Adrenal gland (tissue), 9 donors: ENCODE measurements at regions not wholly inside any gene's neighbourhood (a gene's known extent, or its start where the extent isn't known, plus 50 kb on each side); places are given as distances from the start of the nearest gene placed in this dataset.

Source experiments
- DNase-seq, 7 donors: peaks; one replicate each; pipeline ENCODE4 v3.0.0-alpha.2; 2019 to 2020
- H3K27ac ChIP-seq, 5 donors: fragments of 200-600 bp; sonication (generic) in 4 of 5; 1 replicate in 3 of 5; 2 replicates in 2 of 5; pipeline versions ENCODE4 v1.5.1 to v1.8.0; 2016 to 2020; ENCODE audit warnings: mild to moderate bottlenecking in 1 of 5
- H3K27me3 ChIP-seq: fragments of 200-600 bp; 2 replicates; pipeline ENCODE4 v1.8.0; 2021
- H3K36me3 ChIP-seq, 2 donors: fragments of 200-600 bp; replicated peaks in 1 of 2; 1 replicate in 1 of 2; 2 replicates in 1 of 2; pipeline versions ENCODE4 v1.5.1 to v1.8.0; 2018 to 2022
- H3K4me1 ChIP-seq, 2 donors: fragments of 200-600 bp; replicated peaks in 1 of 2; 1 replicate in 1 of 2; 2 replicates in 1 of 2; pipeline versions ENCODE4 v1.5.1 to v1.8.0; 2018 to 2021
- H3K4me3 ChIP-seq, 4 donors: fragments of 200-600 bp; sonication (generic) in 3 of 4; one replicate each; pipeline ENCODE4 v1.5.1; 2016 to 2018
- H3K9me3 ChIP-seq, 3 donors: fragments of 200-600 bp; sonication (generic) in 1 of 3; replicated peaks in 1 of 3; 1 replicate in 2 of 3; 2 replicates in 1 of 3; pipeline versions ENCODE4 v1.5.1 to v1.8.0; 2016 to 2021
- POLR2A ChIP-seq, 2 donors: fragments of 450-650 bp; IDR thresholded peaks; one replicate each; pipeline ENCODE4 v1.6.1; 2017; ENCODE audit warnings: antibody characterized with exemption in 2 of 2, mild to moderate bottlenecking in 2 of 2, moderate library complexity in 1 of 2
- WGBS, 4 donors: extraction: QIAGEN DNeasy Blood & Tissue Kit in 2 of 4; methylation state at CpG; one replicate each; pipeline versions ENCODE4 v1.1.5 to v1.1.7; 2013 to 2017; 5-methylcytosine and 5-hydroxymethylcytosine counted together
- intact Hi-C, 2 donors: fragments of 100-400 bp; cut with DNase I; formaldehyde crosslinking; loops; one replicate each; pipeline versions ENCODE4 v1.14.1 to v1.15.0; 2022 to 2023
- TF ChIP-seq, protein P1 (sequence below), 6 experiments: fragments of 450-650 bp in 4 of 6; fragments of 200-600 bp in 2 of 6; sonication (generic) in 1 of 6; IDR thresholded peaks; 1 replicate in 5 of 6; 2 replicates in 1 of 6; pipeline versions ENCODE4 v1.5.1 to v1.8.0; 2016 to 2021; ENCODE audit warnings: antibody characterized with exemption in 6 of 6, mild to moderate bottlenecking in 2 of 6, moderate library complexity in 1 of 6
- donor health status: healthy with polysubstance abuse.
- donor health status: Bipolar disorder and iron deficiency.
- donor health status: DM: yes; HTN: yes; CAD: no.
- donor health status: DM: no; HTN: no; CAD: no.
- donor health status: DM: no; HTN: no; CAD: no.

DNA sequence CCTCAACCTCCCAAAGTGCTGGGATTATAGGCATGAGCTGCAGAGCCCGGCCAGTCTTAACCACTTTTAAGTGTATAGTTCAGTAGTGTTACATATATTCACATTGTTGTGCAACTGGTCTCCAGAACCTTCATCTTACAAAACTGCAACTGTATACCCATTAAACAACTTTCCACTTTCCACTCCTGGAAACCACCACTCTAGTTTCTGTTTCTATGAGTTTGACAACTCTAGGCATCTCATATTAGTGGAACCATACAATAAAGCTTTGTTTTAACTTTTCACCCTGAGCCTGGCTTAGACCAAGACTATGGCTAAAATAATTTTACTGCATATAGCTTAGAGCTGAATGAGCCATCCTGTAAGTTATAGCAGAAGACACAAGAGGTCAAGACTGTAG lies 108.0 kb upstream of the GOT2 start:
- no peak for DNase-seq
- TF ChIP-seq, protein P1, sequence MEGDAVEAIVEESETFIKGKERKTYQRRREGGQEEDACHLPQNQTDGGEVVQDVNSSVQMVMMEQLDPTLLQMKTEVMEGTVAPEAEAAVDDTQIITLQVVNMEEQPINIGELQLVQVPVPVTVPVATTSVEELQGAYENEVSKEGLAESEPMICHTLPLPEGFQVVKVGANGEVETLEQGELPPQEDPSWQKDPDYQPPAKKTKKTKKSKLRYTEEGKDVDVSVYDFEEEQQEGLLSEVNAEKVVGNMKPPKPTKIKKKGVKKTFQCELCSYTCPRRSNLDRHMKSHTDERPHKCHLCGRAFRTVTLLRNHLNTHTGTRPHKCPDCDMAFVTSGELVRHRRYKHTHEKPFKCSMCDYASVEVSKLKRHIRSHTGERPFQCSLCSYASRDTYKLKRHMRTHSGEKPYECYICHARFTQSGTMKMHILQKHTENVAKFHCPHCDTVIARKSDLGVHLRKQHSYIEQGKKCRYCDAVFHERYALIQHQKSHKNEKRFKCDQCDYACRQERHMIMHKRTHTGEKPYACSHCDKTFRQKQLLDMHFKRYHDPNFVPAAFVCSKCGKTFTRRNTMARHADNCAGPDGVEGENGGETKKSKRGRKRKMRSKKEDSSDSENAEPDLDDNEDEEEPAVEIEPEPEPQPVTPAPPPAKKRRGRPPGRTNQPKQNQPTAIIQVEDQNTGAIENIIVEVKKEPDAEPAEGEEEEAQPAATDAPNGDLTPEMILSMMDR (IDR thresholded peaks at IDR 0.05): no peak
- TF ChIP-seq POLR2A (IDR thresholded peaks at IDR 0.05): no peak
- Histone ChIP-seq H3K9me3 (no peaks in the 10 kb centered on the region), H3K27me3 (no peaks in the 10 kb centered on the region), H3K4me3 (no peak overlapping the region), H3K36me3 (no peaks in the 10 kb centered on the region), H3K27ac (no peak overlapping the region), H3K4me1 (no peaks in the 10 kb centered on the region)
- intact Hi-C loops: no loop called here
- 87 to 94% (median 91%) methylated on average over 1 of the region's 1 CpG for WGBS, 4 donors

DNA sequence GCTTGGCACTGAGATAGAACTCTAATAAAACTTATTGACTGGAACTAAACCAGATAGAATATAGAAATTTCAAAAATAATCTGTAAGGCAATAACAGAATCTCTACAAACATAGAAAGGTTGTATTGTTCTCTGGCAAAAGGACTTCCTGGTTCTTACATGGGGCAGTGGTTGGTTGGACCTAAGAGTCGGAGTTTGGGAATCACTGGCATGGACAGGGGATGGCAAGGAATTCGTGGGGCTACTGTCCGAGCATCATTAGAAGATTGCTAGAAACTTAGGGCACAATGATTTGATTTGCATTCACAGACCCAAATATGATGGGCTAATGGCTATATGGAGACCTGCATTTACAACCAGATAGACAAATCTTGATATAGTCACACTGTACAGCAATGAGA lies 103.8 kb upstream of the GOT2 start:
- H3K36me3 ChIP-seq: no peaks in the 10 kb centered on the region
- no peak for TF ChIP-seq POLR2A (IDR thresholded peaks at IDR 0.05)
- TF ChIP-seq, protein P1 (IDR thresholded peaks at IDR 0.05): no peak
- DNase-seq: no peak
- H3K9me3 ChIP-seq: no peaks in the 10 kb centered on the region
- no peaks in the 10 kb centered on the region for H3K27me3 ChIP-seq
- intact Hi-C loops: no loop called here
- H3K4me3 ChIP-seq: no peak overlapping the region
- H3K4me1 ChIP-seq: no peaks in the 10 kb centered on the region
- WGBS, 4 donors: 48 to 83% (median 80%) methylated on average over 3 of the region's 3 CpGs
- no peak overlapping the region for H3K27ac ChIP-seq

DNA sequence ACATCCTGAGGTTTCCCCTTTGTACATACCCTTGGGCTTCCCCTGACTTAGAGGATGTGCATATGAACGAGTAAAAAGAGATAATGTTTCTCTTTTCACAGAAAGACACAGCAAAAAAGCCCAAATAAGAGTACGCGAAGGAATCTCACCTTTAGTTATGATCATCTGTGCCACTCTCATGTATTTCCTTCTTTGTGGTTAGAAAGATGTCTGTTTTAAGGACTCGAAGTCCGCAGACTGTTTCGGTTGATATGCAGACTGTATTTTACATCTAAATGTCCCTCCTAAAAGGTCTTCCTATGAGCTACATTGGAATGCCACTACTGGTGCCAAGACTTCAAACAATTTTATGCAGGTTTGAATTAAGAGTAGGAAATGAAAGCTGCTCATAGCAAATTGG lies 102.3 kb upstream of the GOT2 start:
- no peak for TF ChIP-seq POLR2A (IDR thresholded peaks at IDR 0.05)
- TF ChIP-seq, protein P1 (IDR thresholded peaks at IDR 0.05): no peak
- H3K36me3 ChIP-seq: no peaks in the 10 kb centered on the region
- 69 to 77% (median 70%) methylated on average over 6 of the region's 6 CpGs for WGBS, 4 donors
- H3K27ac ChIP-seq: no peak overlapping the region
- H3K9me3 ChIP-seq: no peaks in the 10 kb centered on the region
- no peaks in the 10 kb centered on the region for H3K4me1 ChIP-seq
- H3K4me3 ChIP-seq: no peak overlapping the region
- intact Hi-C loops: no loop called here
- DNase-seq: no peak
- H3K27me3 ChIP-seq: no peaks in the 10 kb centered on the region

DNA sequence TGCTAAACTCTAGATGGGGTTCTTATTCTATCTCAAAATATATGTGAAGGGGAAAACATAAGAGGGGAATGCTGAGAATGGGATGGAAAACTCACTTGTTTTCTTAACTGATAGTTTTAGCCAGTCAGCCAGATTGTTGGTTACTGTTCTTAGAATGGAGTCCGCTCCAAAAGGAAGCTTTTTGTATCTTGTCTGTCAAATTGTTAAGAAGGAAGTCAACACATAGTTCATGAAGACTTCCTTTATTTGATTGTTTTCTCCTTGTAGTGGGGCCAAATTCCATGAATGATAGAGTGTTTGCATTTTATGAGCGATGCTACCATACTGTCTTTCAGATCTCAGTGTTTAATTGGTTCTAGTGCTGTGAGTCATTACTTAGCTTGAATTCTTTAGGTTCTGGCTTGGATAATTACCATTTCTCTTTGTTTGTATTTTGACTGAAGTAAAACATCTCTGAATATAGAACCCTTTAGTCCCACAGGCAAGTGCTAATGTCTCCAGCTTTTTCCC lies 98.3 kb upstream of the GOT2 start:
- intact Hi-C loops: no loop called here
- TF ChIP-seq POLR2A (IDR thresholded peaks at IDR 0.05): no peak
- TF ChIP-seq, protein P1 (IDR thresholded peaks at IDR 0.05): no peak
- Histone ChIP-seq H3K4me3 (no peak overlapping the region), H3K27ac (no peak overlapping the region), H3K36me3 (no peaks in the 10 kb centered on the region), H3K27me3 (no peaks in the 10 kb centered on the region), H3K9me3 (no peaks in the 10 kb centered on the region), H3K4me1 (no peaks in the 10 kb centered on the region)
- whole genome bisulfite sequencing, 4 donors: 58 to 76% (median 63%) methylated on average over 2 of the region's 2 CpGs
- no peak for DNase-seq
